T-helper 2 cell treated with Interferon-gamma antibody and Interleukin-4, amounts not matched to agents 5 μg/mL and 100 μg/mL, for 36 hours (primary cell): ENCODE measurements at regions not wholly inside any gene's neighbourhood (a gene's known extent, or its start where the extent isn't known, plus 50 kb on each side); places are given as distances from the start of the nearest gene placed in this dataset.
A peak's percentile ranks its signal among the peaks of the same experiment; 100 is the strongest.
"Not testable (repeated sequence)": the region's sequence is repeated elsewhere in the genome, so short reads cannot be mapped to it uniquely, and the experiment has no call there.

Experiments
- DNase-seq: peaks from one replicate; pipeline ENCODE4 v3.0.0; 2021; ENCODE audit warnings: low spot score
- H3K27ac Mint-ChIP-seq: one replicate; pipeline ENCODE4 v1.8.0; 2021; ENCODE audit warnings: mild to moderate bottlenecking, mixed read lengths
- H3K27me3 Mint-ChIP-seq: one replicate; pipeline ENCODE4 v1.8.0; 2021; ENCODE audit warnings: low read depth, mixed read lengths
- H3K36me3 Mint-ChIP-seq: one replicate; pipeline ENCODE4 v1.8.0; 2021; ENCODE audit warnings: low read depth, mixed read lengths
- H3K4me1 Mint-ChIP-seq: one replicate; pipeline ENCODE4 v1.8.0; 2021; ENCODE audit warnings: low read depth, mixed read lengths
- H3K4me3 Mint-ChIP-seq: one replicate; pipeline ENCODE4 v1.8.0; 2022; ENCODE audit warnings: mild to moderate bottlenecking, moderate library complexity, mixed read lengths
- H3K9me3 Mint-ChIP-seq: one replicate; pipeline ENCODE4 v1.8.0; 2021; ENCODE audit warnings: mixed read lengths

- H3K36me3 Mint-ChIP-seq, H3K4me1 Mint-ChIP-seq, H3K4me3 Mint-ChIP-seq, H3K27ac Mint-ChIP-seq, H3K9me3 Mint-ChIP-seq, DNase-seq, H3K27me3 Mint-ChIP-seq: not testable (repeated sequence)
These were observed 54.7 kb upstream of the NBPF15 start for GRCh38 chr1:144516172-144516571.

- not testable (repeated sequence) for H3K27ac Mint-ChIP-seq, H3K36me3 Mint-ChIP-seq, H3K9me3 Mint-ChIP-seq, H3K4me3 Mint-ChIP-seq, H3K4me1 Mint-ChIP-seq, DNase-seq, H3K27me3 Mint-ChIP-seq
These were observed 55.4 kb upstream of the NBPF15 start for GRCh38 chr1:144516906-144517305.

DNA sequence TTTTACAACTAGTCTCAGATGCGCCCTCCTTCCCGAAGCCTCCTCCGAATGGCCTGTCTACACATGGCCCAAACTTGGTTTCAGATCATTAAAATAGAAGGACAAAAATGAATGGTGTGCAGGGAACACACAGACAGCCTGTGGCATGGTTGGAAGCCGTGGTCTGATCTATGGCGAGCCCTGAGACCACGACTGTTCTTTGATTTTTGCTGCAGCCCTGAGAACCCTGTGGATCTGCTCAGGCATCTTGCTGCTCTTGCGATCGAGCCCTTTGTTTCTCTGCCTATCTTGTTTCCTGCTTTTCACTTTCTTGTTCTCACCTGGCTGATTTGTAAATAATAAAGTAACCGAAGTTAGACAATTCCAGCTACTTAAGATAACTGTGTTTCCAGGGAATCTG is 57.0 kb upstream of the NBPF15 start:
- not testable (repeated sequence) for H3K27ac Mint-ChIP-seq, H3K4me1 Mint-ChIP-seq, H3K9me3 Mint-ChIP-seq, H3K4me3 Mint-ChIP-seq, H3K27me3 Mint-ChIP-seq, H3K36me3 Mint-ChIP-seq, DNase-seq

GRCh38 chr1:144519528-144520189 is 58.2 kb upstream of the NBPF15 start:
- H3K4me1 Mint-ChIP-seq: peaks cover 14% of the 10 kb centered on the region
- H3K27ac Mint-ChIP-seq, DNase-seq, H3K36me3 Mint-ChIP-seq, H3K27me3 Mint-ChIP-seq, H3K4me3 Mint-ChIP-seq, H3K9me3 Mint-ChIP-seq: not testable (repeated sequence)

GRCh38 chr1:144523661-144524407 is 62.4 kb upstream of the NBPF15 start:
- H3K4me1 Mint-ChIP-seq, H3K27me3 Mint-ChIP-seq, H3K9me3 Mint-ChIP-seq, H3K36me3 Mint-ChIP-seq: not testable (repeated sequence)
- H3K4me3 Mint-ChIP-seq: peak overlapping the region; percentile 85
- peak overlapping the region; percentile 100 for H3K27ac Mint-ChIP-seq
- DNase-seq: peak; percentile 74

GRCh38 chr1:144532156-144532607 is 60.5 kb upstream of the PPIAL4F start:
- peak overlapping the region; percentile 48 for H3K4me3 Mint-ChIP-seq
- H3K36me3 Mint-ChIP-seq, H3K9me3 Mint-ChIP-seq, H3K27me3 Mint-ChIP-seq: not testable (repeated sequence)
- H3K27ac Mint-ChIP-seq: peak overlapping the region; percentile 64
- H3K4me1 Mint-ChIP-seq: peaks cover 21% of the 10 kb centered on the region
- DNase-seq: peak; percentile 25

- H3K27ac Mint-ChIP-seq, H3K36me3 Mint-ChIP-seq, DNase-seq, H3K27me3 Mint-ChIP-seq, H3K9me3 Mint-ChIP-seq, H3K4me3 Mint-ChIP-seq: not testable (repeated sequence)
- H3K4me1 Mint-ChIP-seq: peaks cover 21% of the 10 kb centered on the region
These were observed 59.2 kb upstream of the PPIAL4F start for GRCh38 chr1:144533480-144533879.

GRCh38 chr1:144534286-144534685 is 58.4 kb upstream of the PPIAL4F start:
- peaks cover 21% of the 10 kb centered on the region for H3K4me1 Mint-ChIP-seq
- not testable (repeated sequence) for DNase-seq, H3K4me3 Mint-ChIP-seq, H3K27me3 Mint-ChIP-seq, H3K36me3 Mint-ChIP-seq, H3K9me3 Mint-ChIP-seq
- H3K27ac Mint-ChIP-seq: peak overlapping the region; percentile 78

DNA sequence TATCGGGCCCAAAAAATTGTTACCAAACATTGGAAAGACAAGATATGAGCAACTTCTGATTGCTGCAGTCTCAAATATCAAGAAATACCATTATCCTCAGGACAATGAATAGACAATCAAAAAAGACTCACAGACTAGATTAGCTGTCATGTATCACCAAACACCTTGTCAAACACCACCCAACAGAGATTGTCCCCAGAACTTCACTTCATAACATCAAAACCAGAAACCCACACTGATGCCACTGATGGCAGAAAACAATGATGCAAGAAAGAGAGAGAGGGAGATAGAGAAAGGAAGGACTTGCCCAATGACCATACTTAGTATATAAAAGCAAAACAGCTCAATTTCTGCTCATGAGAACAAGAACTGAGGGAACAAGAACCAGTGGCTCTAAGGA is 56.0 kb upstream of the PPIAL4F start:
- H3K27ac Mint-ChIP-seq, H3K9me3 Mint-ChIP-seq, H3K4me3 Mint-ChIP-seq, H3K36me3 Mint-ChIP-seq, DNase-seq, H3K27me3 Mint-ChIP-seq: not testable (repeated sequence)
- peaks cover 19% of the 10 kb centered on the region for H3K4me1 Mint-ChIP-seq

DNA sequence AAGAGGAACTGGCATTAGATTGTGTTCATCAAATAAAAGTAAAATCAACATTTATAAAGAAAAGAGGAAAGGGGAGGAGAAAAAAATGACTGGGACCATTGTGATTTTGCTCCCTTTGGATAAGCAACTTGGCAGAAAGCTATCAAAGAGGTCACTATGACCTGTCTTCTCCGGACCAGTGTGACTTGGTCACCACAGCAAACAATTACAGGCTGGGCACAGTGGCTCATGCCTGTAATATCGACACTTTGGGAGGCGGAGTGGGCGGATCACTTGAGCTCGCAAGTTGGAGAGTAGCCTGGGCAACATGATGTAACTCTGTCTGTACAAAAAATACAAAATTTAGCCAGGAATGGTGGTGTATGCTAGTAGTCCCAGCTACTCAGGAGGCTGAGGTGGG is 55.5 kb upstream of the PPIAL4F start:
- not testable (repeated sequence) for H3K4me3 Mint-ChIP-seq, H3K27ac Mint-ChIP-seq, H3K36me3 Mint-ChIP-seq, H3K9me3 Mint-ChIP-seq, DNase-seq, H3K27me3 Mint-ChIP-seq
- H3K4me1 Mint-ChIP-seq: peaks cover 15% of the 10 kb centered on the region

DNA sequence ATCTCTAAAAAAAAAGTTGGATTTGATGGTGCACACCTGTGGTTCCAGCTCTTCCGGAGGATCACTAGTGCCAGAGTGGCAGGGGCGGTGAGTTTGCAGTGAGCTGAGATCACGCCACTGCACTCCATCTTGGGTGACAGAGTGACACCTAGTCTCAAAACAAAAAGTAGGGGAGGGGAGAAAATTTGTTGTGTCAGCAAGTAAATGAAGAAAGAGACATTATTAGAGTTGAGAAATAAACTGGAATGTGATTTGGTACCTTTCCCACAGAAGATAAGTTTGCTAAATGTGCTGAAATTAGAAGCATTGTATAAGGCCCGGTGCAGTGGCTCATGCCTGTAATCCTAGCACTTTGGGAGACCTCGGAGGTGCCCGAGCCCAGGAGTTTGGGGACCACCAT is 54.0 kb upstream of the PPIAL4F start:
- not testable (repeated sequence) for DNase-seq, H3K9me3 Mint-ChIP-seq, H3K4me3 Mint-ChIP-seq, H3K27ac Mint-ChIP-seq, H3K4me1 Mint-ChIP-seq, H3K27me3 Mint-ChIP-seq, H3K36me3 Mint-ChIP-seq

- not testable (repeated sequence) for H3K27me3 Mint-ChIP-seq, H3K4me1 Mint-ChIP-seq, H3K4me3 Mint-ChIP-seq, H3K36me3 Mint-ChIP-seq, H3K27ac Mint-ChIP-seq, H3K9me3 Mint-ChIP-seq, DNase-seq
These were observed 53.3 kb upstream of the PPIAL4F start for GRCh38 chr1:144539191-144539960.
